HG03520 (cell line): ENCODE measurements at regions not wholly inside any gene's neighbourhood (a gene's known extent, or its start where the extent isn't known, plus 50 kb on each side); places are given as distances from the start of the nearest gene placed in this dataset.
"Not testable (repeated sequence)": the region's sequence is repeated elsewhere in the genome, so short reads cannot be mapped to it uniquely, and the experiment has no call there.

Experiments
- ATAC-seq: cut with Tn5 transposase; IDR thresholded peaks from one replicate; pipeline ENCODE4 v1.9.1; 2021; ENCODE audit warnings: mild to moderate bottlenecking, moderate library complexity; ENCODE audit not compliant: unreplicated experiment

DNA sequence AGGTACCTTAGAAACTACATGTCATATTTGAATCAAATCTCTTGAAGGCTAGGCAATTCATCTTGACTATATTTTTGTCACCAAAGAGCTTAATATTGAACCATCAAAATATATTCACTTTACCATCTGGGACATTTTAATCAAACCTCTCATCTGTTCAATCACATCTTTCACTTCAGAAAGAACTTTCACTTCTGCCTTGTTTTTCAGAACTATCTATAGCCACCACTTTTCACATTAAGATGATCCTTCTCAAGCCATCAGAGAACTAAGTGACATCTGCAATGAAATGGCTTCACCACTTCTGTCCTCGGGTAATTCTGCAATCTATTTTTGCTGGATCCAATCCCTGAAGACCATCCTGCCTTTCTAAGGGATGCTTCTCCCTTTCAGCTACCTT is 57.8 kb downstream of the OR2B2 start:
- ATAC-seq, result no peak

DNA sequence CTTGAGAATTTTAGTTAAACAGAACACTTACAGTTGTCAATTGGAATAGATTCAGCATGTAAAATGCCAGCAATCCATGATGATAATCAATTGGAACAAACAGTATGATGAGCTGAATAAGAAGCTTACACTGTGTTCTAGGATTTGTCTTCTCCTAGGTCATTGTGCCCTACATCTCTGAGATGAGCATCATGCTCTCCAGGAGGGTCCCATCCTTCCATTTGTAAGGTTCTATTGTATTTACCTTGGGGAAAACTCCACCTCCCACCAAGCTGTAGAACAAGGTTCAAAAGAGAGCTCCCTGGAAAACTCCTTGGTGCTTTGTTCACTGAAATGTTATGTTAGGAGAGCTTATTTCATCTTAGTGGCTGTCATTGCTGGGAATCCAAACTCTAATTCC is 60.8 kb downstream of the OR2B2 start:
- no peak for ATAC-seq

DNA sequence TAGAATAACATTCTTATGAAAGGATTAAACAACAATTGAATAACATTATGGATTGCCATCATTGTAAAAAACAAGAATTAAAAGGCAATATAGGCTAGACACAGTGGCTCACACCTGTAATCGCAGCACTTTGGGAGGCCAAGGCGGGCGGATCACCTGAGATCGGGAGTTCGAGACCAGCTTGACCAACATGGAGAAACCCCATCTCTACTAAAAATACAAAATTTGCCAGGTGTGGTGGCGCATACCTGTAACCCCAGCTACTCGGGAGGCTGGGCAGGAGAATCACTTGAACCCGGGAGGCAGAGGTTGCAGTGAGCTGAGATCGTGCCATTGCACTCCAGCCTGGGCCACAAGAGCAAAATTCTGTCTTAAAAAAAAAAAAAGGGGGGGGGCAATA is 63.2 kb downstream of the OR2B2 start:
- not testable (repeated sequence) for ATAC-seq

DNA sequence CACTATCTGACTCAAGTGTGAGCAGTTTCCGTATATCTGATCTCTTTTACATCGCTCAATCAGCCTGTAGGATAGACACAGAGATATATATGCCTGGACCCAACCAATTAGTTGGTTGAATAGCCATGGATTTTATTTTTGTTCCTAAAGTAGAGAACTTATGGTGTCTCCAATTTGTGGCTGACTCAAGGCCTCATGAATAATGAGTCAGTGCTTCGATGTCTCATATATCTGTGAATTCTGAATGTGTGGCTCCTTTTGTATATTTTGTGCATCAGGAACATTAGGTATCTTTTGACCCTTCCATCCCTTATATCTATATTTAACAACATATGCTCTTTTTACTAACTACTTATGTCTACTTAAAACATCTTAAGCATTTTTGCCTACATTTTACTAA is 64.5 kb downstream of the OR2B2 start:
- no peak for ATAC-seq

DNA sequence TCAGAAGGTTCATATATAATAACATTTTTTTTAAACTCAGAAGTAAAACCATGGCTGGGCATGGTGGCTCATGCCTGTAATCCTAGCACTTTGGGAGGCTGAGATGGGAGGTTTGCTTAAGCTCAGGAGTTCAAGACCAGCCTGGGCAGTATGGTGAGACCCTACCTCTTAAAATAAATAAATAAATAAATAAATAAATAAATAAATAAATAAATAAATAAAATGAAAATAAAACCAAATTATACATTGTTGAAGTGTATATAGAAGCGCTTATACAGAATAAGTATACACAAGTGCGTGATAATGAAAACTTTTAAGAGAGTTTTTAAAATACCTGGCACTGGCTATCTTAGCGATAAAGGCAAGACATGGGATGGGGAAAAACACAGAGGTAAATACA is 71.6 kb downstream of the OR2B2 start:
- ATAC-seq, result no peak

DNA sequence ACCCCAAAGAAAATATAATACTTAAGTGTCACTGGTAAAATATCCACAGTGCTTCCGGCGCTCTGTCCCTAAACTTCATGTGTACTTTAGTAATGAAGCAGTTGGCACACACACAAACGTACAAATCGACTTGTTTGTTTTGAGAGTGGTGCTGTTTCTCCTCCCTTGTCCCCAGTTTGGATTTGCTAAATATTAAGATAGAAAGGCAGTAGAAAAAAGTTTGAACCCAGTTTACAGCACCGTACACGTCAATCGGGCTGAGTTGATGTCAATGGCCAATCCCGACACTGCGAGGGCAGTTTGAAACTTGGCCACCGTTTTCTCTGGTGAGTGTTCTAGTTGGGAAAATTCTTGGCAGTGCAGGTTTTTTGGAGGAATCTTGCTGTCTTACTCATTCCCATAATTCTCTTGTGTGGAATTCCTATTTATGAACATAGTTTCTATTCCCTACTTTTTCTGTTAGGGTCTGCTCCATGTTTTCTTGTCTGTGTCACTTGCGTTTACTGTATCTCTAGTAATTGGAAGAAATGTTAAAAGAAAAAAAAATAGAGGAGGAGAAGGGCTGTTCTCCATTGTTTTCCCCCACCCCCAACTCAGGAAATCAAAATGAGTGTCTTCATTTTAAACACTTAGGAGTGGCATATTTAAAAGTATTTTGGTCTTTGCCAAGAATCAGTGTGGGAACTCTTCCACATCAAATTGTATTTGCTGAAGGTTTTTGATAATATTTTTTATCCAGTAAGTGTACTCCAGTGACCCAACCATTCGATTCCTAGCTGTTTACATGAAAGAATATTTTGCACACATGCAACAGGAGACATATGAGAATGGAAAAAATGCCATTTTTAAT is 72.3 kb downstream of the OR2B2 start:
- ATAC-seq, result no peak

DNA sequence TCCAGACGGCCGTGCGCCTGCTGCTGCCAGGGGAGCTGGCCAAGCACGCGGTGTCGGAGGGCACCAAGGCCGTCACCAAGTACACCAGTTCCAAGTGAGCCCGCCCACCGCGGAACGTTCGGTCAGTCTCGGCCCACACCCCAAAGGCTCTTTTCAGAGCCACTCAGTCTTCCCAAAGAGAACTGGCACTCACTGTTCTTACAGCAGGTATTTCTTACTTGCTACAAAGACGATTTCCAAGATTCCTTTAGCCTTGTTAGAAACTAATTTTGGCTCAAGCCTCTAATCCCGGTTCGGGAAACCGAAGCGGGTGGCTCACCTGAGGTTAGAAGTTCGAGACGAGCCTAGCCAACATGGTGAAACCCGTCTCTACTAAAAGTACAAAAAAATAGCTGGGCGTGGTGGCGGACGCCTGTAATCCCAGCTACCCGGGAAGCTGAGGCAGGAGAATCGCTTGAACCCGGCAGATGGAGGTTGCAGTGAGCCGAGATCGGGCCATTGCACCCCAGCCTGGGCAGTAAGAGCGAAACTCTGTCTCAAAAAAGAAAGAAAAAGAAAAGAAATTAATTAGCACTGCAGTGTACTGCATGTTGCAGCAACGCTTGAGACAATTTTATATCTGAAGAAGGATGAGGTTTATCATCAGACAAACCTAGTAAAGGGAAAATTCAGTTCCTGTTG is 73.1 kb downstream of the OR2B2 start:
- ATAC-seq, result no peak

DNA sequence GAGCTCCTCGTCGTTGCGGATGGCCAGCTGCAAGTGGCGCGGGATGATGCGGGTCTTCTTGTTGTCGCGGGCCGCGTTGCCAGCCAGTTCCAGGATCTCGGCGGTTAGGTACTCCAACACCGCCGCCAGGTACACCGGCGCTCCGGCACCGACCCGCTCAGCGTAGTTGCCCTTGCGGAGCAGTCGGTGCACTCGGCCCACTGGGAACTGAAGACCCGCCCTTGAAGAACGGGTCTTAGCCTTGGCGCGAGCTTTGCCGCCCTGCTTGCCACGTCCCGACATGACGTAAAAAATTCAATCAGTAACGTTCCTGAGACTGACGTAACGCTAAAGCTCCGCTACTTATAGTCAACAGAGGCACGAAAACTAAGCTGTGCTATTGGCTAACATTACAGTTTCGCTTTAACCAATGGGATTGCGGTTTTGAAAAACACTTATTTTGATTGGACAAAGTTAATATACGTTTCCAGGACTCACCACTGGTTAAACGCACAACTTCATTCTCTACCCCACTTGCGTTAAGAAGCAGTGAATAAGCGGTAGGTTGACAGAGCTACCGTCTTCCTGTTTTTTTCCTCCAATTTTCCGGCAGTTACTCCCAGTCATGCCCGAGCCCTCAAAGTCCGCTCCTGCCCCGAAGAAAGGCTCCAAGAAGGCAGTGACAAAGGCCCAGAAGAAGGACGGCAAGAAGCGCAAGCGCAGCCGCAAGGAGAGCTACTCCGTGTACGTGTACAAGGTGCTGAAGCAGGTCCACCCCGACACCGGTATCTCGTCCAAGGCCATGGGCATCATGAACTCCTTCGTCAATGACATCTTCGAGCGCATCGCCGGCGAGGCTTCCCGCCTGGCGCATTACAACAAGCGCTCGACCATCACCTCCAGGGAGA is 73.9 kb downstream of the OR2B2 start:
- peak; percentile 62 for ATAC-seq

DNA sequence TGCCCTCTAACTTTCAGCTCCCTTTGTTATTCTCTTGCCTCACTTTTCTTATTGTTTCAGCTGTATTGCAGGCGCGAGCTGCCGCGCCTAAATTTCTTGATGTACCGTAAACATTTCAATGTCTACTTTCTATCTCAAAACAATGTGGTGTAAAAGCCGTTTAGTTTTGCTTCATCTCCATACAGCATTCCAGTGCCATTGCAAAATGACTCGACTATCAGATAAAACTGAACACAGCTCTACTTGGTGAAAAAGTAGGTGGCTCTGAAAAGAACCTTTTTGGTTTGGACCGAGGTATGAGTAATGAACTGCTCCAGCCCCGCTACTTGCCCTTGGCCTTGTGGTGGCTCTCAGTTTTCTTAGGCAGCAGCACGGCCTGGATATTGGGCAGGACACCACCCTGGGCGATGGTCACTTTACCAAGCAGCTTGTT is 74.6 kb downstream of the OR2B2 start:
- no peak for ATAC-seq

DNA sequence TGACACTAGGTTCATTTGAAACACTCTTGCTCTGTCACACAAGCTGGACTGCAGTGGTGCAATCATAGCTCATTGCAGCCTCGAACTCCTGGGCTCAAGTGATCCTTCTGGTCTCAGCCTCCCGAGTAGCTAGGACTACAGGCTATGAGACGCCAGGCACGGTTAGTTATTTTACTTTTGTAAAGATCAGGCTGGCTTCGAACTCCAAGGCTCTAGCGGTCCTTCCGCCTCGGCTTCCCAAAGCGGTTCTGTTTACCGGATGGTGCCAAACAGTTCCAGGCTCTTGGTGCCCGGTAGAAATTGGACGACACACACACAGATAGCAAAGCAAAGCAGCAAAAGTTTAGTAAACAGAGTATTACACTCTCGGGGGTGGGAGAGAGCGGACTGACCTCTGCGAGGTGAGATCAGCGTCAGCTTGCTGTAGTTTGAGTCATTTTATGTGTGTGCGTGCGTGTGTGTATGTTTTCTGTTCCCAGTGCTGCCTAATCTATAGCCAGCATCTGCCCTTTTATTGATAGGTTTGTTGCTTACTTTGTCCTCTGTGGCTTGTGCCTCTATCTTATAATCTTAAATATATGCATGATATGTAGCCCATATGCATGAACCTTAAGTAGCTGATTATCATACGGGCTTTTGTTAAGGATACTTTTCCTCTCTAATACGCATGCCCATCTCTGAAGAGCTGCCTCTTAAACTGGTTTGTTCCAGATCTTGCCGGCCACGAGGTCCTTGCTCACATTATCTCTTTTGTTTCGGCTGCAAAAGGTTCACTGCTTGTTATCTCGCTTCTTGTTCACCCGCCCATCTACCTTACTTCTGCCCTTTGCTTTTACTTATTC is 75.2 kb downstream of the OR2B2 start:
- ATAC-seq, result peak; percentile 37

DNA sequence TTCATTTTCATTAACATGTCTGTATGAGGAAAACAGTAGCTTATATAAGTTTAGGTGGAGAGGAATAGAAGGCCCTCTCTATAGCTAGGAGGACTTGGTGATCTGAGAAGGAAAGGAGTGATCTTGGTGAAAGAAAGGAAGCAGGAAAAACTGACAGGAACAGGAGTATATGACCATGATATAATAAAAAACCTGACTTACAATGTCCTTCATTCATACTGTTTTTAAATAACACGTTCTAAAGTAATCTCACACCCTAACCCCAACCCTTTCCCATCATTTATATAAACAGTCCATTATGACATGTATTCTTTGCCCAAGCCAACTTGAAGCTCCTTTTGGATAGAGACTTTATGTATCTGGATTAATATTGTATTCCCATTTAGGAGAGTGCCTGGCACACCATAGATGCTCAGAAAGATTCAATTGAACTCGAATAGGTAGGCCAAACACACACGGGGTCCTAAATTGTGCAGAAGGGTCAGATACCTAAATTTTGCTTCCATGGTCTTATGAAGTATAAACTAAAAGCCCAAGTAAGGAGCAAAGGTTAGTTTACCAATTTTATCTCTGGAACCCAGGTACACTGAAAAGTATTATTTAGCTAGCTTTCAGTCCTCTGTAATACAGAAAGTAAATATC is 75.9 kb downstream of the OR2B2 start:
- no peak for ATAC-seq

DNA sequence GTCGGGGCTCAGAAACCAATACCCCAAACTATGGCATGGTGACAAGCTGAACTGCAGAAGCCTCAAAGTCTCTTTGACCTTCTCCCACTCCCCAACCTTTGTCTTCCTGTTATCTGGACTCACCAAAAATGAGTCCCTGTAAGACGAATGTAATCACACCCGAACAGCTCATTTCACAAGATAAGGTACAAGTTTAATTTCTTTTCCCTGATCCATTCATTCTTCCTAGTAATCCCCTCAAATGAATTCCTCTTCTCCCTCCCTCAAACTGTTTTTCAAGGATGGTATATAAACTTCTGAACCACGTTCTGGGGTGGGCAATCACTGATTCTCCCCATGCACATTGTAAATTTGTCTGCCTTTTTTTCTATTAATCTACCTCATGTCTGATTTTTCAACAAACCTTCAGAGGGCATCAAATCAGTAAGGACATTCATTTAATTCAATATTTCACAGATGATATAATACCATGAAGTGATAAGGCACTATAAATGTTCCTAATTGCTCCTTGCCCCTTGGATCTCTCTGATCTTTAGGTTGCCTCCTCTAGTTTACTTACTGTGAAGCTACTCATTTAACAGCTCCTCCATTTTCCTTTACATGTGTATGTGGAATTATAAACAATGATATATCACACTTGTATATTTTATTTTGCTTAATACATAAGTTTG is 77.2 kb downstream of the OR2B2 start:
- ATAC-seq, result no peak

DNA sequence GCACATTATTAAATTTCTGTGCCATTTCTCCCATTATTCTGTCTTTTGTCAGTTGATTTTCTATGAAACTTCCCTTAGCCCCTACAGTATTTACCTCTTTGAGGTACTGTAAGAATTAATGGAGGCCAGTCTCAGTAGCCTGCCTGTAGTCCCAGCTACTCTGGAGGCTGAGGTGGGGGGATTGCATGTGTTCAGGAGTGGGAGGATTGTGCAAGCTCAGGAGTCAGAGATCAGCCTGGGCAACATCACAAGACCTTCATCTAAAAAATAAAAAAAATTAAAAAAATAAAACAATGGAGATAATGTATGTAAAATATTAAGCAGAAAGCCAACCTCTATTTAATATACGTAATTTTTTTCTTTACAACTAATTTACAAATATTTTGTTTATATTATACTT is 77.8 kb downstream of the OR2B2 start:
- no peak for ATAC-seq

DNA sequence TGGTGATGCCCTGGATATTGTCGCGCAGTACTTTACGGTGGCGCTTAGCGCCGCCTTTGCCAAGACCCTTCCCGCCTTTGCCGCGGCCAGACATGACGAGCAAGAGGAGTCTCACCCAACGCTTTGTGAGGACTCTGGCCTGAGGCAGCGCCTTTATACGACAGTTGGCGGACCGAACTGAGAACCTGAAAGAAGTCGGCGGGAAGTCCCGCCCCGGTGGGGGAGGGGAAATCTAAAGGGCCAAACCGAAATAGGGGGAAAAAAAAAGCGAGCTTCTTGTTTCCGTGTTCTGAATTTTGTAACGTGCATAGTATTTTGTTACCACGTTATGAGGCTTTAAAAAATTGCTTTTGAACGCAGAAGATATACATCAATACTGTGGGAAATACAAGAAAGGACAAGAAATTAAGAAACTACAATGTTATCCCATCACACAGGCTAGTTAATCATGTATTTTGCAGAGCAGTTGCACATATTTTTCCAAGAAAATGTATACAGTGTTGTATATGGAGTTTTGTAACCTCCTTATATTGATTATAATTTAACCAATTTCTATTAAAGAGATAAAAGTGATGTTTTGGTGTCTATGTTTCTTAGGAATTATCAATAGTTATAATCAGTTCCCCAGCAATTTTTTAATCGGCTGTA is 80.6 kb downstream of the OR2B2 start:
- peak; percentile 87 for ATAC-seq

DNA sequence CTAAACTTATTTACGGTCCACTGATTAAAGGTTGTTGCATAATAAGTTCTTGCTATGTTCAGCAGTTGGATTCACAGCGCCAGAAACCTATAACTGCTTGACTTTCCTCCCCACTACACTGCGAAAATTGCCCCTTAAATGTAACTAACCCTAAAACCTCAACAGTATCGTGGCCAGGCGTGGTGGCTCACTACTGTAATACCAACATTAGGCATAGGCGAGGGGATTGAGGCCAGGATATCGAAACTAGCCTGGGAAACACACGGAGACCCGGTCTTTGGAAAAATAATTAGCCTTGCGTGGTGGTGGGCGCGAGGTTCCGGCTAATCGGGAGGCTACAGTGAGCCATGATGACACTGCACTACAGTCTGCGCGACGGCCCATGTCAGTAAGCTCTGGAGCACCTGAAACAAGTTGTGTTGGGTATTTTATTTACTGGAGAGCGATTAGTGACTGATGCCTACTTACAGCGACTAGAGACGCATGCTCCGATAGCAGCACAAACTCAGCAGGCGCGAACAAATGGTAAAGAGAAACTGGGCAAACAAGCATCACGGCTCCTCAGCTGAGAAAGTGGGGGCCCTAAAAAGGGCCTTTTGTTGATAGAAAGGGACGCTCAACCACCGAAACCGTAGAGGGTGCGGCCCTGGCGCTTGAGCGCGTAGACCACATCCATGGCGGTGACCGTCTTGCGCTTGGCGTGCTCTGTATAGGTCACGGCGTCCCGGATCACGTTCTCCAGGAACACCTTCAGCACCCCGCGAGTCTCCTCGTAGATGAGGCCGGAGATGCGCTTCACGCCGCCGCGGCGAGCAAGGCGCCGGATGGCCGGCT is 81.4 kb downstream of the OR2B2 start:
- peak; percentile 61 for ATAC-seq

DNA sequence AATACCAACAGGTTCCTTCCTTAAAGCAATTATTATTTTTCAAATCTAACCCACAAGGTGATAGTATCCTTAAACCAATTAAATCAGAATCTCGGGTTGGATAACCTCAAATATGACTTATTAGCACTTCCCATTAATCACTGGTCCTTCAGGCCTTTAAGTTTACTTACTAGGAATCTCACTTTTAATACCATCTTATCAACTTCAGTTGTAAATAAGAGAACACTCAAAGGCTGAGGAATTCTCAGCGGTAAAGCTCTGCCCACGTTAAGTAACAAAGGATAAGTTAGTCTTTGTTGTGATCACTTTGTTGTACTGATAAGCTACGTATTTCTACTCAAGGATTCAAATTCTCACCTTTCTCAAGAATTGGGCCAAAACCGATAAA is 82.0 kb downstream of the OR2B2 start:
- no peak for ATAC-seq

DNA sequence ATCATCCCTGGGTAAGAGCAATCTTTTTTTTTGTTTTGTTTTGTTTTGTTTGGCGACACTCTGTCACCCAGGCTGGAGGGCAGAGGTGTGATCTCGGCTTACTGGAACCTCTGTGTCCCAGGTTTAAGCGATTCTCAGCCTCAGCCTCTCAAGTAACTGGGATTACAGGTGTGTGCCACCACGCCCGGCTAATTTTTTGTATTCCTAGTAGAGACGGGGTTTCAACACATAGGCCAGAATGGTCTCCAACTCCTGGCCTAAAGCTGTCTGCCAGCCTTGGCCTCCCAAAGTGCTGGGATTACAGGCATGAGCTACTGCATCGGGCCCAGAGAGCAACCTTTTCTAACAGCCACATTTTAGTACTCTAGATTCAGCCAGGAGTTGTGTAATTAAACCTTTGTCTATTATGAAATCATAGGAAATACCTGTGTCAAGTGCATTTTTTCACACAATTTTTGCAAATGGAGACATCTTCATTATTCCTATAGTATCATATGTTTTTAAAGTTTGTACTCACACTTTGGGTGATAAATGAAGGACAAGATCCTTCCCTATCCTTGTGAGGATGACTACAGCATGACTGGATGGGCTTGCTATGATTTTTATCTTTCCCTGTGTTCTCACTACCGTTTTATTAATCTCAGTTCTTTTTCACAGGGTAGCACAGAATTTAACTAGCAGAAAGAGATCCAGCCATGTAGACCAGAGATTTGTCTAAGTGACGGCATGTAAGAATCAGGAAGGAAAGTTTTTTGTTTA is 82.6 kb downstream of the OR2B2 start:
- ATAC-seq, result no peak
